ENCODE measurements at regions not wholly inside any gene's neighbourhood (a gene's known extent, or its start where the extent isn't known, plus 50 kb on each side); places are given as distances from the start of the nearest gene placed in this dataset.

DNA sequence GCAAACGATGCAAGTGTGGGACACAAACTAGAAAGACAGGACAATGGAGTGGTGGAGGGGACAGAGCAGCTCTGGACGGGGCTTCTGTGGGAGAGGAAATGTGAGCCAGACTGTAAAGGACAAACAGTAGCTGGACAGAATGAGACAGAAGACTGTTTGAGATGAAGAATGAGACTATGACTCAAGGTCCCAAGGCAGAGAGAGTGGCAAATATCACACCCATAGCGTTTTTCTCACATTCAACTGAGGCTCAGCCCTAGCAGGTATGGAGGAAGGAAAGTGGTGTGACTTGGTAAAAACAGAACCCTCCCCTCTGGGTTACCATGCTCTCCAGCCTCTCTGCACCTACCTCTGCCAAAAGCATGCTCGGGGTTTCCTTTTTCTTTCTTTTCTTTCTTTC, 96.5 kb downstream of the RPL27A start:
- H3K36me3 ChIP-seq (ENCODE audit: control insufficient read depth in 4 of 4, insufficient read depth in 4 of 4, low read length in 4 of 4): peaks cover 0 to 10% (median 2%) of the 10 kb centered on the region in 4 donors
- H3K4me3 ChIP-seq: no peak overlapping the region
- 53 to 58% methylated on average over 4 of the region's 4 CpGs for WGBS, 2 donors
- TF ChIP-seq, protein P1, sequence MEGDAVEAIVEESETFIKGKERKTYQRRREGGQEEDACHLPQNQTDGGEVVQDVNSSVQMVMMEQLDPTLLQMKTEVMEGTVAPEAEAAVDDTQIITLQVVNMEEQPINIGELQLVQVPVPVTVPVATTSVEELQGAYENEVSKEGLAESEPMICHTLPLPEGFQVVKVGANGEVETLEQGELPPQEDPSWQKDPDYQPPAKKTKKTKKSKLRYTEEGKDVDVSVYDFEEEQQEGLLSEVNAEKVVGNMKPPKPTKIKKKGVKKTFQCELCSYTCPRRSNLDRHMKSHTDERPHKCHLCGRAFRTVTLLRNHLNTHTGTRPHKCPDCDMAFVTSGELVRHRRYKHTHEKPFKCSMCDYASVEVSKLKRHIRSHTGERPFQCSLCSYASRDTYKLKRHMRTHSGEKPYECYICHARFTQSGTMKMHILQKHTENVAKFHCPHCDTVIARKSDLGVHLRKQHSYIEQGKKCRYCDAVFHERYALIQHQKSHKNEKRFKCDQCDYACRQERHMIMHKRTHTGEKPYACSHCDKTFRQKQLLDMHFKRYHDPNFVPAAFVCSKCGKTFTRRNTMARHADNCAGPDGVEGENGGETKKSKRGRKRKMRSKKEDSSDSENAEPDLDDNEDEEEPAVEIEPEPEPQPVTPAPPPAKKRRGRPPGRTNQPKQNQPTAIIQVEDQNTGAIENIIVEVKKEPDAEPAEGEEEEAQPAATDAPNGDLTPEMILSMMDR (IDR thresholded peaks at IDR 0.05; ENCODE audit: control extremely low read depth, extremely low read depth): no peak
- no peaks in the 10 kb centered on the region for H3K9me3 ChIP-seq (ENCODE audit: control insufficient read depth in 4 of 4, insufficient read depth in 3 of 4, low read length in 3 of 4)
- no peak for ATAC-seq (ENCODE audit: insufficient read depth, low FRiP score)
- H3K27ac ChIP-seq (ENCODE audit: low read depth in 1 of 2, low read length in 1 of 2): peak overlapping the region in 1 of 2 donors; percentile 26
- H3K27me3 ChIP-seq (ENCODE audit: control insufficient read depth in 3 of 3, insufficient read depth in 3 of 3, low read length in 2 of 3): no peaks in the 10 kb centered on the region
- DNase-seq: no peak
- H3K9ac ChIP-seq (ENCODE audit: insufficient read depth in 1 of 2, low read length in 2 of 2): no peak overlapping the region
- peaks cover 6 to 50% (median 18%) of the 10 kb centered on the region in 5 donors for H3K4me1 ChIP-seq (ENCODE audit: control insufficient read depth in 5 of 5, insufficient read depth in 5 of 5, low read length in 5 of 5)

DNA sequence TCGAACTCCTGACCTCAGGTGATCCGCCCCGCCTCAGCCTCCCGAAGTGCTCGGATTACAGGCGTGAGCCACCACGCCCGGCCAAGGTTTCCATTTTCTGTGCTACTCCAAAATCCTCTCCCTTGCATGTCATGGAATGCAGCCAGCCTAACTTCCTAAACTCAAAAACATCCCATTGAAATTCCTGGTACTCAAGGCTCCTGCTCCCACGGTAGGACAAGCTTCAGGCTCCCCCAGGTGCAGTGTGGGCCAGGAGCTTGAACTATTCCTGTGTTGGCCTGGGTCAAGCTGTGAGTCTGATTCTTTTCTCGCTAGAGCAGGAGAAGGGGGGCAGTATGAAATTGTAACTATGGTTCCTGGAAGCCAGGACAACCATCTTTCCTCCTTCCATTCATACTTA, 97.1 kb downstream of the RPL27A start:
- H3K4me1 ChIP-seq (ENCODE audit: control insufficient read depth in 5 of 5, insufficient read depth in 5 of 5, low read length in 5 of 5): peaks cover 6 to 50% (median 19%) of the 10 kb centered on the region in 5 donors
- DNase-seq (no peak), ATAC-seq (ENCODE audit: insufficient read depth, low FRiP score) (no peak)
- no peaks in the 10 kb centered on the region for H3K27me3 ChIP-seq (ENCODE audit: control insufficient read depth in 3 of 3, insufficient read depth in 3 of 3, low read length in 2 of 3)
- WGBS, 2 donors: 85 to 91% methylated on average over 10 of the region's 10 CpGs
- H3K4me3 ChIP-seq: no peak overlapping the region
- no peak overlapping the region for H3K27ac ChIP-seq (ENCODE audit: low read depth in 1 of 2, low read length in 1 of 2)
- H3K9me3 ChIP-seq (ENCODE audit: control insufficient read depth in 4 of 4, insufficient read depth in 3 of 4, low read length in 3 of 4): no peaks in the 10 kb centered on the region
- H3K36me3 ChIP-seq (ENCODE audit: control insufficient read depth in 4 of 4, insufficient read depth in 4 of 4, low read length in 4 of 4): peaks cover 0 to 10% (median 2%) of the 10 kb centered on the region in 4 donors
- TF ChIP-seq, protein P1 (IDR thresholded peaks at IDR 0.05; ENCODE audit: control extremely low read depth, extremely low read depth): no peak
- H3K9ac ChIP-seq (ENCODE audit: insufficient read depth in 1 of 2, low read length in 2 of 2): no peak overlapping the region

DNA sequence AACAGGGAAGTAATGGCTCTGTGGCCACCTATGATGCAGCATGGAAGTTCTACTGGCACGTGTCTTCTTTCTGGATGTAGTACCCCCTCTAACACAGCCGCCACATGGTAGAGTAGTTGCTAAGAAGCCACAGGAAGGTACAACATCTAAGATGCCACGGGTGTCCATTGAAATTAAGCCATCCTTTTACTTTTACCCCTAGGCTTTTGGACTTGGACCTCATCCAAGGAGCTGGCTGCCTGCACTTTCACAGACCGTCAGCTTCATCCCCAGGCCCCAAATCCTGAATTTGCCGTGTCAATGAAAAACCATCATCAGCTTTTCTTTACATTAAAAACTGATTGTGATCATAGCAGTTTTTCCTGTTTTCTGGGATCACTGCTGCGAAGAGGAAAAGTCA, 102.4 kb downstream of the RPL27A start:
- ATAC-seq (ENCODE audit: insufficient read depth, low FRiP score) (no peak), DNase-seq (peak in 2 of 3 donors; percentile 62 to 63)
- Histone ChIP-seq H3K9me3 (ENCODE audit: control insufficient read depth in 4 of 4, insufficient read depth in 3 of 4, low read length in 3 of 4) (no peaks in the 10 kb centered on the region), H3K4me1 (ENCODE audit: control insufficient read depth in 5 of 5, insufficient read depth in 5 of 5, low read length in 5 of 5) (peaks cover 0 to 33% (median 9%) of the 10 kb centered on the region in 5 donors), H3K9ac (ENCODE audit: insufficient read depth in 1 of 2, low read length in 2 of 2) (peak overlapping the region in 1 of 2 donors; percentile 46), H3K36me3 (ENCODE audit: control insufficient read depth in 4 of 4, insufficient read depth in 4 of 4, low read length in 4 of 4) (peaks cover 0 to 3% (median 1%) of the 10 kb centered on the region in 4 donors), H3K27me3 (ENCODE audit: control insufficient read depth in 3 of 3, insufficient read depth in 3 of 3, low read length in 2 of 3) (no peaks in the 10 kb centered on the region), H3K27ac (ENCODE audit: low read depth in 1 of 2, low read length in 1 of 2) (peak overlapping the region in 1 of 2 donors; percentile 78), H3K4me3 (no peak overlapping the region)
- TF ChIP-seq, protein P1 (IDR thresholded peaks at IDR 0.05; ENCODE audit: control extremely low read depth, extremely low read depth): no peak
- 73 to 75% methylated on average over 6 of the region's 6 CpGs for WGBS, 2 donors

DNA sequence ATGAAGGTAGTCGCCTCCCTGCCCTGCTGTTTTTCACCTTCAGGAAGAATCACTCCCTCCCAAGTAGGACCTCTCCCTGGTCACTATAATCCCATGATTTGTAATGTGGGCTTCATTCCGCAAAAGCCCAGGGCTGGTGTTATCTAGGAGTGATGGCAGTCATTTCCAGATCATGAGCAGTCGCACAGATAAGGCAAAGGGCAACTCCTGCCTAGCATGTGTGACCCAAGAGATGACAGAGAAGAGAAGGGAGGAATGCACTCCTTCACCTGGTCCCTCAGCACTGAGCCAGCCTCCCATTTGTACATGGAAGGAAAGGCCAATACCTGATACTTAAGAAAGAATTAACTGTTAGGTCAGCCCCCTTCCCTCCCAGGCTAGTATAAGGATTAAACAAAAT, 102.9 kb downstream of the RPL27A start:
- ATAC-seq (ENCODE audit: insufficient read depth, low FRiP score) (no peak), DNase-seq (no peak)
- WGBS, 2 donors: 93 to 96% methylated on average over 3 of the region's 3 CpGs
- H3K27ac ChIP-seq (ENCODE audit: low read depth in 1 of 2, low read length in 1 of 2): peak overlapping the region; percentile 22 to 78
- TF ChIP-seq, protein P1 (IDR thresholded peaks at IDR 0.05; ENCODE audit: control extremely low read depth, extremely low read depth): no peak
- H3K9me3 ChIP-seq (ENCODE audit: control insufficient read depth in 4 of 4, insufficient read depth in 3 of 4, low read length in 3 of 4): no peaks in the 10 kb centered on the region
- peaks cover 0 to 27% (median 11%) of the 10 kb centered on the region in 5 donors for H3K4me1 ChIP-seq (ENCODE audit: control insufficient read depth in 5 of 5, insufficient read depth in 5 of 5, low read length in 5 of 5)
- H3K9ac ChIP-seq (ENCODE audit: insufficient read depth in 1 of 2, low read length in 2 of 2): peak overlapping the region in 1 of 2 donors; percentile 46
- H3K27me3 ChIP-seq (ENCODE audit: control insufficient read depth in 3 of 3, insufficient read depth in 3 of 3, low read length in 2 of 3): no peaks in the 10 kb centered on the region
- H3K36me3 ChIP-seq (ENCODE audit: control insufficient read depth in 4 of 4, insufficient read depth in 4 of 4, low read length in 4 of 4): peaks cover 0 to 3% (median 0%) of the 10 kb centered on the region in 4 donors
- no peak overlapping the region for H3K4me3 ChIP-seq
